ENCODE measurements at regions not wholly inside any gene's neighbourhood (a gene's known extent, or its start where the extent isn't known, plus 50 kb on each side); places are given as distances from the start of the nearest gene placed in this dataset.
A peak's percentile ranks its signal among the peaks of the same experiment; 100 is the strongest.

DNA sequence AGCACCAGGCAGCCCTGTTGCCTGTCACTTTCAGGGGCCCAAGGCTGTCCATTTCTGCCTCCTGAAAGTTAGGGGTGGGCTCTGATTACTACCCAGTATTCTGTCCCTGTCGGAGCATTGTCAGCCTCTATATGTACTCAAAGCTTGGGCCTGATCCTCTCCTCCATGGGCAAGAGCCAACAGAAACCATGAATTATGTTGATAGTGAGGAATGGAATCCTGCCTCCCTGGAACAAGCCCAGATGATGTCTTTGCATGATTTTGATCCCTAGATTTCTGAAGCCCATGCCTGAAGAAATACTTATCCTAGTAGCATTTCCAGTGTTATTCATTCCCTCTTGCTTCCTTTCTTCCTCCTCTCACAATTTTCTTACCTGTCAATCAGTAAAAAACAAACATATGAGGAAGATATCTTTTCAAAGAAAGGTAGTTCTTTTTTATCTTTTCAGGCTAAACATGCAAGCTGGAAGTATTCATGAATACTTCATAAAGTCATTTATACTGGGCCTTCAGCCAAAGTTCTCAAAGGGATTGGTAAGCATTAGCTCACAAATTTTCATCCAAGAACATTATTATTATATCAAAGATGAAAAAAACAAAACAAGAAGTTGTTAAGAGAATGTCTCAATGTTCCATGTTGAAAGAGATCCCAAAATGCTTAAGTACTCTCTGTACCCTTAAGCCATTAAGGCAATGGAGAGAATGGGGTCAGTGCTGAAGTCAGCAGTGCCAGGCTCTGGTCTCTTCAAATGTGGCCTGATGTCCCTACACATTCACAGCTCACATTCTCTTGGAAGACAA is 171.7 kb downstream of the NHLRC3 start:
- Mint-ChIP-seq H3K4me1 (ENCODE audit: low read depth, unreplicated experiment) (no peaks in the 10 kb centered on the region), H3K27me3 (ENCODE audit: insufficient read depth, unreplicated experiment) (peaks cover 6% of the 10 kb centered on the region), H3K36me3 (ENCODE audit: insufficient read depth, unreplicated experiment) (no peaks in the 10 kb centered on the region), H3K27ac (ENCODE audit: unreplicated experiment) (no peak overlapping the region), H3K9me3 (ENCODE audit: unreplicated experiment) (no peaks in the 10 kb centered on the region), H3K4me3 (ENCODE audit: unreplicated experiment) (no peak overlapping the region)
- Histone ChIP-seq H3K4me1 (no peaks in the 10 kb centered on the region), H3K36me3 (ENCODE audit: control insufficient read depth, insufficient read depth, low read length) (no peaks in the 10 kb centered on the region), H3K9me3 (no peaks in the 10 kb centered on the region), H3K4me3 (ENCODE audit: low read depth, low read length) (no peak overlapping the region), H3K27me3 (replicated peaks; ENCODE audit: control insufficient read depth, insufficient read depth, low read length) (no peaks in the 10 kb centered on the region)
- no peak for TF ChIP-seq CTCF (IDR thresholded peaks at IDR 0.05; ENCODE audit: insufficient read depth in 1 of 2, low read depth in 1 of 2, low read length in 1 of 2, severe bottlenecking in 1 of 2, unreplicated experiment in 1 of 2)
- no TSS peak for BruUV-seq (replicated peaks)
- ChIA-PET CTCF (no interaction called here), POLR2A (no interaction called here)
- DNase-seq, result no peak
- intact Hi-C loops (cut with micrococcal nuclease; ENCODE audit: unreplicated experiment), result no loop called here

GRCh38 chr13:39210961-39211534 is 172.8 kb downstream of the NHLRC3 start:
- H3K27me3 ChIP-seq (replicated peaks; ENCODE audit: control insufficient read depth, insufficient read depth, low read length), result no peaks in the 10 kb centered on the region
- ChIA-PET POLR2A (no interaction called here), CTCF (no interaction called here)
- no peaks in the 10 kb centered on the region for H3K36me3 ChIP-seq (ENCODE audit: control insufficient read depth, insufficient read depth, low read length)
- peaks cover 10% of the 10 kb centered on the region for H3K27me3 Mint-ChIP-seq (ENCODE audit: insufficient read depth, unreplicated experiment)
- H3K27ac Mint-ChIP-seq (ENCODE audit: unreplicated experiment), result no peak overlapping the region
- no peaks in the 10 kb centered on the region for H3K36me3 Mint-ChIP-seq (ENCODE audit: insufficient read depth, unreplicated experiment)
- H3K9me3 ChIP-seq, result no peaks in the 10 kb centered on the region
- intact Hi-C loops (cut with micrococcal nuclease; ENCODE audit: unreplicated experiment), result no loop called here
- no peak overlapping the region for H3K4me3 Mint-ChIP-seq (ENCODE audit: unreplicated experiment)
- peaks cover 7% of the 10 kb centered on the region for H3K9me3 Mint-ChIP-seq (ENCODE audit: unreplicated experiment)
- peak in 1 of 2 experiments; percentile 17 for TF ChIP-seq CTCF (IDR thresholded peaks at IDR 0.05; ENCODE audit: insufficient read depth in 1 of 2, low read depth in 1 of 2, low read length in 1 of 2, severe bottlenecking in 1 of 2, unreplicated experiment in 1 of 2)
- DNase-seq, result no peak
- BruUV-seq (replicated peaks), result no TSS peak
- H3K4me1 ChIP-seq, result no peaks in the 10 kb centered on the region
- no peak overlapping the region for H3K4me3 ChIP-seq (ENCODE audit: low read depth, low read length)
- H3K4me1 Mint-ChIP-seq (ENCODE audit: low read depth, unreplicated experiment), result no peaks in the 10 kb centered on the region

DNA sequence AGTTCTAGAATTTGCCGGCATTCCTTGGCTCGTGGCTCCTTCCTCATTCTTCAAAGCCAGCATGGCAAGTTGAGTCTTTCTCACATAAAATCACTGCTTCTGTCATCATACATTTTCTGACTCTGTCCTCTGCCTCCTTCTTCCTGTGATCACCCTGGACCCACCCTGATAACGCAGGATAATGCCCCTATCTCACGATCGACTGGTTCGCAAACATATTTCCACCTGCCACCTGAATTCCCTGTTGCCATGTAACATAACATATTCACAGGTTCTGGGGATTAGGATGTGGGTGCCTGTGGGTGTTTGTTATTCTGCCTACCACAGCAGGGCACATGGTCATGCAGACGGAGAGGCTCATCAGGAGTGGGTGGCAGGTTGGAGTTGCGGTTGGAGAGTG is 177.7 kb downstream of the NHLRC3 start:
- no TSS peak for BruUV-seq (replicated peaks)
- Histone ChIP-seq H3K9me3 (no peaks in the 10 kb centered on the region), H3K27me3 (replicated peaks; ENCODE audit: control insufficient read depth, insufficient read depth, low read length) (no peaks in the 10 kb centered on the region), H3K4me1 (no peaks in the 10 kb centered on the region), H3K36me3 (ENCODE audit: control insufficient read depth, insufficient read depth, low read length) (no peaks in the 10 kb centered on the region), H3K4me3 (ENCODE audit: low read depth, low read length) (no peak overlapping the region)
- ChIA-PET CTCF (no interaction called here), POLR2A (no interaction called here)
- Mint-ChIP-seq H3K4me3 (ENCODE audit: unreplicated experiment) (no peak overlapping the region), H3K27ac (ENCODE audit: unreplicated experiment) (no peak overlapping the region), H3K9me3 (ENCODE audit: unreplicated experiment) (peaks cover 10% of the 10 kb centered on the region), H3K36me3 (ENCODE audit: insufficient read depth, unreplicated experiment) (no peaks in the 10 kb centered on the region), H3K4me1 (ENCODE audit: low read depth, unreplicated experiment) (no peaks in the 10 kb centered on the region), H3K27me3 (ENCODE audit: insufficient read depth, unreplicated experiment) (peaks cover 8% of the 10 kb centered on the region)
- DNase-seq, result no peak
- intact Hi-C loops (cut with micrococcal nuclease; ENCODE audit: unreplicated experiment), result no loop called here
- TF ChIP-seq CTCF (IDR thresholded peaks at IDR 0.05; ENCODE audit: insufficient read depth in 1 of 2, low read depth in 1 of 2, low read length in 1 of 2, severe bottlenecking in 1 of 2, unreplicated experiment in 1 of 2), result no peak

Data from Caco-2 (cell line).